Breast epithelium (tissue), 4 donors: ENCODE measurements at regions not wholly inside any gene's neighbourhood (a gene's known extent, or its start where the extent isn't known, plus 50 kb on each side); places are given as distances from the start of the nearest gene placed in this dataset.

Experiments used
- DNase-seq, 2 donors: peaks; one replicate each; pipeline ENCODE4 v3.0.0-alpha.2; 2019; ENCODE audit warnings: low spot score in 2 of 2
- H3K27ac ChIP-seq, 2 donors: fragments of 200-600 bp; sonication (generic) in 1 of 2; one replicate each; pipeline ENCODE4 v1.5.1; 2016 to 2019; ENCODE audit warnings: mild to moderate bottlenecking in 1 of 2
- H3K27me3 ChIP-seq, 2 donors: fragments of 200-600 bp; sonication (generic) in 1 of 2; one replicate each; pipeline versions ENCODE4 v1.5.1 to v1.6.0; 2017 to 2019; ENCODE audit warnings: control low read depth in 1 of 2, mild to moderate bottlenecking in 1 of 2
- H3K36me3 ChIP-seq: fragments of 200-600 bp; one replicate; pipeline ENCODE4 v1.5.1; 2019
- H3K4me1 ChIP-seq, 2 donors: fragments of 200-600 bp; sonication (generic); one replicate each; pipeline ENCODE4 v1.5.1; 2016 to 2019; ENCODE audit warnings: control low read depth in 1 of 2
- H3K4me3 ChIP-seq, 3 donors: fragments of 200-600 bp; sonication (generic); 1 replicate in 2 of 3; 2 replicates in 1 of 3; pipeline ENCODE4 v1.5.1; 2016 to 2019; ENCODE audit warnings: mild to moderate bottlenecking in 3 of 3, moderate library complexity in 2 of 3
- H3K9me3 ChIP-seq, 2 donors: fragments of 200-600 bp; sonication (generic) in 1 of 2; one replicate each; pipeline ENCODE4 v1.5.1; 2016 to 2019; ENCODE audit warnings: control low read depth in 1 of 2
- POLR2A ChIP-seq: fragments of 450-650 bp; IDR thresholded peaks from one replicate; pipeline ENCODE4 v1.6.1; 2016; ENCODE audit warnings: antibody characterized with exemption, mild to moderate bottlenecking, moderate library complexity
- POLR2AphosphoS5 ChIP-seq, 3 donors: sonication (generic); formaldehyde crosslinking; IDR thresholded peaks; one replicate each; pipeline ENCODE4 v1.6.1; 2017; ENCODE audit warnings: antibody characterized with exemption in 3 of 3
- intact Hi-C: fragments of 100-400 bp; cut with DNase I; formaldehyde crosslinking; loops from one replicate; pipeline ENCODE4 v1.15.1; 2023; ENCODE audit warnings: low total_unique reads
- TF ChIP-seq, protein P1 (sequence below), 3 donors: fragments of 450-650 bp; IDR thresholded peaks; one replicate each; pipeline ENCODE4 v1.5.1; 2016 to 2017; ENCODE audit warnings: antibody characterized with exemption in 3 of 3, mild to moderate bottlenecking in 3 of 3, moderate library complexity in 3 of 3

DNA sequence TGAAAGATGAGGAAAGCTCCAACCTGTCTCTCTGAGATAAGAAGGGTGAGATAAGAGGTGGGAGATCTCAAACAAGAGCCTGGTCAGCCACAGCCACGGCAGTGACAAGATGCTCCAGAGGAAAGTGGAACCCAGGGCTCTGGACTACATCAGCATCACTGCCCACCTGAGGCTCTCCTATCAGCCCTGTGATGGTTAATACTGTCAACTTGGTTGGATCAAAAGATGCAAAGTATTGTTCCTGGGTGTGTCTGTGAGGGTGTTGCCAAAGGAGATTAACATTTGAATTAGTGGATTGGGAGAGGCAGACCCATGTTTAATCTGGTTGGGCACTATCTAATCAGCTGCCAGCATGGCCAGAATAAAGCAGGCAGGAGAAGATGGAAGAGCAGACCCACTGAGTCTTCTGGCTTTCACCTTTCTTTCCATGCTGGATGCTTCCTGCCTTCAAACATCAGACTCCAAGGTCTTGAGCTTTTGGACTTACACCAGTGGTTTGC, 476.6 kb upstream of the NBEA start:
- Histone ChIP-seq H3K27me3 (no peaks in the 10 kb centered on the region), H3K36me3 (no peaks in the 10 kb centered on the region), H3K27ac (no peak overlapping the region), H3K9me3 (no peaks in the 10 kb centered on the region), H3K4me1 (no peaks in the 10 kb centered on the region), H3K4me3 (no peak overlapping the region)
- intact Hi-C loops, result no loop called here
- no peak for DNase-seq
- TF ChIP-seq POLR2AphosphoS5 (IDR thresholded peaks at IDR 0.05), result no peak
- no peak for TF ChIP-seq POLR2A
- TF ChIP-seq, protein P1, sequence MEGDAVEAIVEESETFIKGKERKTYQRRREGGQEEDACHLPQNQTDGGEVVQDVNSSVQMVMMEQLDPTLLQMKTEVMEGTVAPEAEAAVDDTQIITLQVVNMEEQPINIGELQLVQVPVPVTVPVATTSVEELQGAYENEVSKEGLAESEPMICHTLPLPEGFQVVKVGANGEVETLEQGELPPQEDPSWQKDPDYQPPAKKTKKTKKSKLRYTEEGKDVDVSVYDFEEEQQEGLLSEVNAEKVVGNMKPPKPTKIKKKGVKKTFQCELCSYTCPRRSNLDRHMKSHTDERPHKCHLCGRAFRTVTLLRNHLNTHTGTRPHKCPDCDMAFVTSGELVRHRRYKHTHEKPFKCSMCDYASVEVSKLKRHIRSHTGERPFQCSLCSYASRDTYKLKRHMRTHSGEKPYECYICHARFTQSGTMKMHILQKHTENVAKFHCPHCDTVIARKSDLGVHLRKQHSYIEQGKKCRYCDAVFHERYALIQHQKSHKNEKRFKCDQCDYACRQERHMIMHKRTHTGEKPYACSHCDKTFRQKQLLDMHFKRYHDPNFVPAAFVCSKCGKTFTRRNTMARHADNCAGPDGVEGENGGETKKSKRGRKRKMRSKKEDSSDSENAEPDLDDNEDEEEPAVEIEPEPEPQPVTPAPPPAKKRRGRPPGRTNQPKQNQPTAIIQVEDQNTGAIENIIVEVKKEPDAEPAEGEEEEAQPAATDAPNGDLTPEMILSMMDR (IDR thresholded peaks at IDR 0.05), result no peak

DNA sequence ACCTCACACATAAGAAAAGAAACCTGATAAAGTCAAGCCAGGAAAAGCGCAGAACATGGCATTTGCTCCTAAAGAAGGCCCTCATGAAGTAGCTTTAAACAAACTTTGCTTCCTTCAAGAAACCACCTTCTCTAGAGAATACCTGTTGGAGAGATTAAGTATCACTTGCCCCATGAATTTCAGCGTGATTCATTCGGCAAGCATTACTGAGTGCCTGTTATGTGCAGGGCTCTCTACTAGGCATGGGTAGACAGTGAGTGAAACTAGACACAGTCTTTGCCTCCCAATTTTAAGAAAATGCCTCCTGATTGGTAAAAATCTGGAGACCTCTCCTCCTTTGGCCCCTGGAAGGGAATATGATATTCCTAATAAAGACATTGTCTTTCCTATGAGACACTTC, 475.8 kb upstream of the NBEA start:
- Histone ChIP-seq H3K4me1 (no peaks in the 10 kb centered on the region), H3K36me3 (no peaks in the 10 kb centered on the region), H3K4me3 (no peak overlapping the region), H3K27ac (no peak overlapping the region), H3K9me3 (no peaks in the 10 kb centered on the region), H3K27me3 (no peaks in the 10 kb centered on the region)
- intact Hi-C loops, result no loop called here
- no peak for TF ChIP-seq POLR2AphosphoS5 (IDR thresholded peaks at IDR 0.05)
- DNase-seq, result no peak

DNA sequence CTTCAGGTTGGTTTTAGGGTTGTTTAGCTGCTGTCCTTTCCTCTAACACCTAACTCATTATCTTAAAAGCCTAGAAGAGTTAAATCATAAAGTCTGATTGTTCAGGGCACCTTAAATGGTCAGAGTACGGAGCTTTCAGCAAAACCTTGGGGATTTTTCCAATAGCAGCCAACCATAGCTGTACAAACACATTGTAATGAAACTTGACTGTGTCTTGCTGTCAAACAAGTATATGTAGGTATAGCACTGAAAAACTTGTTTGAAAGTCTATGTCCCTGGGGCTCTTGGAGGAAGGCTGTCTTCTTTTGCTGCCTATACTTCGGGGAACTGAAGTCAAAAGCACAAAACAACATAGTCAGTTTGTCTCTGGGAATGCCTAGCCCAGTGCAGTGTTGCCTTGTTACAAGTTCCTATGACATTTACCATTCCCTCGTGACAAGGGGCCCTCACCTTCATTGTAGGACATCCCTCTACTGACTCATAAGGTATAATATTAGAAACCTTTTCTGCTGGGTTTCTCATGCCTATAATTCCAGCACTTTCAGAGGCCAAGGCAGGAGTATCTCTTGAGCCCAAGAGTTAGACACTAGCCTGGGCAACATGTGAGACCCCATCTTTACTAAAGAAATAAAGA, 474.5 kb upstream of the NBEA start:
- no peak overlapping the region for H3K4me3 ChIP-seq
- intact Hi-C loops, result no loop called here
- no peak for TF ChIP-seq POLR2AphosphoS5 (IDR thresholded peaks at IDR 0.05)
- TF ChIP-seq POLR2A, result no peak
- TF ChIP-seq, protein P1 (IDR thresholded peaks at IDR 0.05), result no peak
- no peak for DNase-seq
- no peaks in the 10 kb centered on the region for H3K27me3 ChIP-seq
- H3K4me1 ChIP-seq, result no peaks in the 10 kb centered on the region
- H3K9me3 ChIP-seq, result no peaks in the 10 kb centered on the region
- H3K36me3 ChIP-seq, result no peaks in the 10 kb centered on the region
- H3K27ac ChIP-seq, result no peak overlapping the region

DNA sequence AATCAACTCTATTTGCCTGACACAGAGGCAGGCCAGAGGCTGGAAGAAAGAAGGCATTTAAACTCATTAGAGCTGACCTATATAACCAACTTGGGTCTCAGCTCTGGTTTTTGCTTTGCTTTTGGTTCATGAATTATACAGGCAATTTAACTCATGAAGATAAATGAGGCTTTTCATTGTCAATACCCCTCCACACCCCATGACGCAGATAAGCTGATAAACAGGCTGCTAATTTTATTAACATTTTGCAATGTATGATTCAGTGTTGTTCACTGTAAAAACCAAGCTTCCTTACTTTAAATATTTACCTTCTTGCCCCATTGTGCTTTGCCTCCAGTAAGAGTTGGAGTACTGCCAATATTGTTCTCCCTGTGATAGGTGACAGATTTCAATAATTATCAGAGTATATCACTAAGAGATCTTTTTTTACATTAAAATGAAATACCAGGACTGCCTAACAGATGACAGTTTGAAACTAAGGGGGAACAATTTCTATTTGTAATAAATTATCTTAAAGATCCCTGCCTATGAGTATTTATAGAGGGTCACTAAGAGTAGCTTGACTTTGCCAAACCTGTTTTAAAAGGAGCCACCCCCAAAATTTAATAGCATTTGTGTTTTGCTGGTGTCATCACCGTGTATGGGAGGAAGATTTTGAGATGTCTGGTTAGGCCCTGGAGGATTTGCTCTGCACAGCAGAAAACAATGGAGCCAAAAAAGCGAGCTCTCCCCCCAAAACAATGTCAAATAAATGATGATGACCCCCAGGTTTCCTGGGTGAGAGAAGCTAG, 472.7 kb upstream of the NBEA start:
- TF ChIP-seq POLR2AphosphoS5 (IDR thresholded peaks at IDR 0.05) (no peak), POLR2A (no peak)
- TF ChIP-seq, protein P1 (IDR thresholded peaks at IDR 0.05), result no peak
- Histone ChIP-seq H3K4me1 (no peaks in the 10 kb centered on the region), H3K27ac (no peak overlapping the region), H3K9me3 (no peaks in the 10 kb centered on the region), H3K27me3 (no peaks in the 10 kb centered on the region), H3K4me3 (no peak overlapping the region), H3K36me3 (no peaks in the 10 kb centered on the region)
- DNase-seq, result no peak
- intact Hi-C loops, result no loop called here

DNA sequence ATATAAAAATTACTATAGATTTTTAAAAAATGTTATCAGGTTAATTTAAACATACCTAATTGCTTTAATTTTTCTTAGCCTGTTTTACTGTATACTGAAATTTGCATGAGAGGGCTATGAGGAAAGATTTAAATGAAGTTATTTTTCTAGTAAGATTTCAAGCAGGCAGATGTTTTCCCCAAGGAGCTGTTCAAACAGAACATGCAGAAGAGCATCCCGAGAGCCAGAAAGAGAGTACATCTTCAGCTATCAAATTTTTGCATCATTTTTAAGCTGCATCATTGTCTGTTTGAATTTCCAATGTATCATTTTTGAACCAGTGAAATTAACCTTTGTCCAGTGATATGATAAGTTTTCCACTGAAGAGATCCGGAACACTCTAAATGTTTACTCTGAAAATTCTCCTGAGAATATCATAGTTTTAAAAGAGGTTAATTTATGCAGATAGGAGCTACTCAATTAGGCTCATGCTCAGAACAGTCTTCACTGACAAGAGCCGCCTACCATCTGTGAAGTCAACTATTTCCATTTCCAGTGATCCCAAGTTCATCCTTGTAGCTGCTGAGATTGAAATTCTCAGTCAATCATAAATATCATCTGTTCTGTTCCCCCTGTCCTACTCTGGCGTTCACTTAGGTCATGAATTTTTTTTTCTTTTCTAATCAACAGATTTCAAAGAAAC, 467.7 kb upstream of the NBEA start:
- intact Hi-C loops, result no loop called here
- H3K27me3 ChIP-seq, result no peaks in the 10 kb centered on the region
- H3K4me1 ChIP-seq, result no peaks in the 10 kb centered on the region
- H3K36me3 ChIP-seq, result no peaks in the 10 kb centered on the region
- DNase-seq, result no peak
- TF ChIP-seq POLR2AphosphoS5 (IDR thresholded peaks at IDR 0.05) (no peak), POLR2A (no peak)
- TF ChIP-seq, protein P1 (IDR thresholded peaks at IDR 0.05), result no peak
- H3K9me3 ChIP-seq, result no peaks in the 10 kb centered on the region
- H3K27ac ChIP-seq, result no peak overlapping the region
- no peak overlapping the region for H3K4me3 ChIP-seq
